ENCODE measurements at regions not wholly inside any gene's neighbourhood (a gene's known extent, or its start where the extent isn't known, plus 50 kb on each side); places are given as distances from the start of the nearest gene placed in this dataset.

DNA sequence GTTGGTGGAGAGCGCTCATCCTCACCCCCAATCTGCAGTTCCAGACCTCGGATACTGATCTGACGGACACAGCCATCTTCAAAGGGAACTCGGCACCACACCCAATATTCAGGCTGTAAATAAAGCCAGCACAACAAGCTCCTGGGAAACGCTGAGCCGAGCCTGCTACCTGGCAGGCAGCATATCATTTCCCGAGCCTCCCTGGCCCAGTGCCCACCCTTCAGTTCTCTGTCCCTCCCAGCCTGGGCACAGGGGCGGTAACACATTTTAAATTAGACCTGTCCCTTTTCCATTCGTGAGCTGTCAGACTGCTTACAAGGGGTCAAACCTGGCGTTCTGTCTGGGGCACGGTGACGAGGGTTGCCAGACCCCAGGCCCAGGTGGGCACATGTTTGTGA, 250.5 kb downstream of the ARHGAP12 start:
- H3K9me3 ChIP-seq (ENCODE audit: control insufficient read depth in 2 of 3, insufficient read depth in 1 of 3, low read length in 3 of 3), result peaks cover 0 to 34% (median 0%) of the 10 kb centered on the region in 3 donors
- H3K36me3 ChIP-seq (ENCODE audit: control insufficient read depth in 2 of 3, insufficient read depth in 3 of 3, low read length in 3 of 3), result no peaks in the 10 kb centered on the region
- H3K4me3 ChIP-seq (ENCODE audit: low read length in 3 of 3), result no peak overlapping the region
- DNase-seq (peak in 1 of 5 donors; percentile 77), FAIRE-seq (no peak)
- H3K9ac ChIP-seq (ENCODE audit: low read length in 3 of 3), result no peak overlapping the region
- TF ChIP-seq, protein P1, sequence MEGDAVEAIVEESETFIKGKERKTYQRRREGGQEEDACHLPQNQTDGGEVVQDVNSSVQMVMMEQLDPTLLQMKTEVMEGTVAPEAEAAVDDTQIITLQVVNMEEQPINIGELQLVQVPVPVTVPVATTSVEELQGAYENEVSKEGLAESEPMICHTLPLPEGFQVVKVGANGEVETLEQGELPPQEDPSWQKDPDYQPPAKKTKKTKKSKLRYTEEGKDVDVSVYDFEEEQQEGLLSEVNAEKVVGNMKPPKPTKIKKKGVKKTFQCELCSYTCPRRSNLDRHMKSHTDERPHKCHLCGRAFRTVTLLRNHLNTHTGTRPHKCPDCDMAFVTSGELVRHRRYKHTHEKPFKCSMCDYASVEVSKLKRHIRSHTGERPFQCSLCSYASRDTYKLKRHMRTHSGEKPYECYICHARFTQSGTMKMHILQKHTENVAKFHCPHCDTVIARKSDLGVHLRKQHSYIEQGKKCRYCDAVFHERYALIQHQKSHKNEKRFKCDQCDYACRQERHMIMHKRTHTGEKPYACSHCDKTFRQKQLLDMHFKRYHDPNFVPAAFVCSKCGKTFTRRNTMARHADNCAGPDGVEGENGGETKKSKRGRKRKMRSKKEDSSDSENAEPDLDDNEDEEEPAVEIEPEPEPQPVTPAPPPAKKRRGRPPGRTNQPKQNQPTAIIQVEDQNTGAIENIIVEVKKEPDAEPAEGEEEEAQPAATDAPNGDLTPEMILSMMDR (IDR thresholded peaks at IDR 0.05; ENCODE audit: borderline replicate concordance, extremely low read depth, insufficient read depth), result no peak
- no peaks in the 10 kb centered on the region for H3K4me1 ChIP-seq (ENCODE audit: control insufficient read depth in 2 of 3, insufficient read depth in 2 of 3, low read depth in 1 of 3, low read length in 3 of 3)
- intact Hi-C loops (cut with DNase I), result no loop called here
- no peaks in the 10 kb centered on the region for H3K27me3 ChIP-seq (ENCODE audit: control insufficient read depth, insufficient read depth, low read length)
- H3K27ac ChIP-seq (ENCODE audit: low read depth in 2 of 2, low read length in 2 of 2), result no peak overlapping the region

DNA sequence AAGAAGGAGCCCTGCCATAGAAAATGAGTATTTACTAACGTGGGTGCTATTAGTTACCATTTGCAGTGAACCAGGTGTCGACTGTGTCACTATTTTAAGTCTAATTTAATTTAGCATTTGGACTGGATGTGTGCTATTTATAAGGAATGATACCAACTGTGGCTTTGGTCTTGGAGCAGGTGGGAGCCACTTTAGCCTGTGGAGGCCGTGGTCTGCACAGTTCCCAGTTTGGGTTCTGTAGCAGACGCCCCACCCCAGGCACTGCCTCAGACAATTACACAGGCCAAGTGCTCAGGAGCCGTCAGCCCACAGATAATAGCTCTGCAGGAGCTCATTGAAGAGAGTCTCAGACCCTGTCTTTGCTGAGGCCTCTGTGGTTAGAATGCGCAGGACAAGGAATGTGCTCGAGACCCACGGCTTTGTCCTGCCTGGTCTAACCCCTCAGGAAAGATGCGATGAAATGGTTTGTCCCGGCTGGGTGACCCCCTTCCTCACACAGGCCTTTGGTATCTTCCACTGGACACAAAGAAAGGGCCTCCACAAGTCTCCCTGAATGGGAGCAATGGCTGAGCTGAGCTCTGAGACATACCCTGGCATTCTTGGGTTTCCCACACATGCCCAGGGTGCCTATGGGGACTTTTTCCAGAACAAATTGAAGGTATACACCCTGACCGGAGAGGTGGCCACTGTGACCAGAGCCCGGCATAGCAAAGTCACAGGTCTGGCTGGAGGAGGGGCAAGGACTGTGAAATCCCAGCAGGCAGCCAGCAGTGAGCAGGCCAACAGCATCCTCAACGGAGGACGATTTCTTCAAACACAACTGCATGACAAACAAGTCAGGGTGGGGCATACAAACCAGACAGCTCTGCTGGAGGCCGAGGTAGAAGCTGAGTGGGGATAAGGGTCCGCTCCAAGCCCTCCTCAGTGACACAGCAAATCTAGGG, 251.2 kb downstream of the ARHGAP12 start:
- Histone ChIP-seq H3K27ac (ENCODE audit: low read depth in 2 of 2, low read length in 2 of 2) (no peak overlapping the region), H3K9me3 (ENCODE audit: control insufficient read depth in 2 of 3, insufficient read depth in 1 of 3, low read length in 3 of 3) (peaks cover 0 to 28% (median 0%) of the 10 kb centered on the region in 3 donors), H3K27me3 (ENCODE audit: control insufficient read depth, insufficient read depth, low read length) (no peaks in the 10 kb centered on the region), H3K4me3 (ENCODE audit: low read length in 3 of 3) (no peak overlapping the region), H3K4me1 (ENCODE audit: control insufficient read depth in 2 of 3, insufficient read depth in 2 of 3, low read depth in 1 of 3, low read length in 3 of 3) (no peaks in the 10 kb centered on the region), H3K9ac (ENCODE audit: low read length in 3 of 3) (no peak overlapping the region), H3K36me3 (ENCODE audit: control insufficient read depth in 2 of 3, insufficient read depth in 3 of 3, low read length in 3 of 3) (no peaks in the 10 kb centered on the region)
- FAIRE-seq (no peak), DNase-seq (no peak)
- intact Hi-C loops (cut with DNase I), result no loop called here
- TF ChIP-seq, protein P1 (IDR thresholded peaks at IDR 0.05; ENCODE audit: borderline replicate concordance, extremely low read depth, insufficient read depth), result no peak

DNA sequence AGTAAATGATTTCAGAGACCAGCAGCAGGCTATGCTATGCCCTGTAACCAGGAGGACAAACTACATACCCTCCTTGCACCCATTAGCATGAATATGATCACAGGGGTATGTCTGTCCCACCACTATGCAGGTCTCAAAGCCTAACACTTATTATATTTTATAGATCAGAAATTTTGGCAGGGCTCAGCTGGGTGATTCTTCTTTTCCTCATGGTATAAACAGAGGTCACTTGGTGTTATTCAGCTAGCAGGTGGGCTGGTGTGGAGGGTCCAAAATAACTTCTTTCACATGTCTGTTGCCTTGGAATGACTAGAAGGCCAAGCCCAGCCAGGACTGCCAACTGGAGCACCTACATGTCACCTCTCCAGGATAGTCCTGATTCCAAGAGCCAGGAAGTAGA, 252.9 kb downstream of the ARHGAP12 start:
- Histone ChIP-seq H3K4me3 (ENCODE audit: low read length in 3 of 3) (no peak overlapping the region), H3K36me3 (ENCODE audit: control insufficient read depth in 2 of 3, insufficient read depth in 3 of 3, low read length in 3 of 3) (no peaks in the 10 kb centered on the region), H3K4me1 (ENCODE audit: control insufficient read depth in 2 of 3, insufficient read depth in 2 of 3, low read depth in 1 of 3, low read length in 3 of 3) (no peaks in the 10 kb centered on the region), H3K27me3 (ENCODE audit: control insufficient read depth, insufficient read depth, low read length) (no peaks in the 10 kb centered on the region), H3K9ac (ENCODE audit: low read length in 3 of 3) (no peak overlapping the region), H3K9me3 (ENCODE audit: control insufficient read depth in 2 of 3, insufficient read depth in 1 of 3, low read length in 3 of 3) (peaks cover 0 to 30% (median 0%) of the 10 kb centered on the region in 3 donors), H3K27ac (ENCODE audit: low read depth in 2 of 2, low read length in 2 of 2) (no peak overlapping the region)
- intact Hi-C loops (cut with DNase I), result no loop called here
- FAIRE-seq (no peak), DNase-seq (no peak)
- TF ChIP-seq, protein P1 (IDR thresholded peaks at IDR 0.05; ENCODE audit: borderline replicate concordance, extremely low read depth, insufficient read depth), result no peak
